ENCODE measurements at regions not wholly inside any gene's neighbourhood (a gene's known extent, or its start where the extent isn't known, plus 50 kb on each side); places are given as distances from the start of the nearest gene placed in this dataset.

- Histone ChIP-seq H3K4me3 (ENCODE audit: low read depth, low read length) (no peak overlapping the region), H3K4me1 (ENCODE audit: control insufficient read depth, insufficient read depth, low read length) (no peaks in the 10 kb centered on the region), H3K27ac (ENCODE audit: extremely low read depth, low read depth, low read length) (no peak overlapping the region), H3K36me3 (ENCODE audit: control insufficient read depth in 2 of 2, insufficient read depth in 1 of 2, low read length in 2 of 2) (no peaks in the 10 kb centered on the region), H3K9me3 (ENCODE audit: control insufficient read depth, insufficient read depth, low read depth, low read length) (no peaks in the 10 kb centered on the region)
- ChIA-PET CTCF (no interaction called here), POLR2A (no interaction called here)
- TF ChIP-seq ZNF114 (tag by site-specific recombination; IDR thresholded peaks at IDR 0.05) (no peak), ZNF26 (tag by site-specific recombination; IDR thresholded peaks at IDR 0.05) (no peak), ZNF571 (tag by site-specific recombination; IDR thresholded peaks at IDR 0.05) (no peak), ZNF157 (tag by site-specific recombination; IDR thresholded peaks at IDR 0.05) (no peak), TRIM28 (IDR thresholded peaks at IDR 0.05; ENCODE audit: borderline replicate concordance, low read length) (no peak), ZNF600 (tag by site-specific recombination; IDR thresholded peaks at IDR 0.05) (no peak), ZNF426 (tag by site-specific recombination; IDR thresholded peaks at IDR 0.05) (no peak), ZNF48 (tag by site-specific recombination; IDR thresholded peaks at IDR 0.05) (no peak), ZNF16 (tag by site-specific recombination; IDR thresholded peaks at IDR 0.05; ENCODE audit: low read depth) (no peak), PRDM2 (tag by site-specific recombination; IDR thresholded peaks at IDR 0.05; ENCODE audit: borderline replicate concordance) (no peak), ZNF654 (tag by site-specific recombination; IDR thresholded peaks at IDR 0.05; ENCODE audit: low read depth) (no peak), ZNF202 (tag by site-specific recombination; IDR thresholded peaks at IDR 0.05; ENCODE audit: borderline replicate concordance) (no peak), TCF7L2 (IDR thresholded peaks at IDR 0.05; ENCODE audit: borderline replicate concordance, low read depth, low read length) (no peak), ZBTB26 (tag by site-specific recombination; optimal IDR thresholded peaks at IDR 0.05) (no peak), ZNF830 (tag by site-specific recombination; IDR thresholded peaks at IDR 0.05; ENCODE audit: low read depth) (no peak), ZNF175 (tag by site-specific recombination; IDR thresholded peaks at IDR 0.05) (no peak)
Measured at GRCh38 chr16:18050777-18051176, 285.8 kb downstream of the NPIPA8 start.

- H3K36me3 ChIP-seq (ENCODE audit: control insufficient read depth in 2 of 2, insufficient read depth in 1 of 2, low read length in 2 of 2), result no peaks in the 10 kb centered on the region
- no peaks in the 10 kb centered on the region for H3K4me1 ChIP-seq (ENCODE audit: control insufficient read depth, insufficient read depth, low read length)
- no peak overlapping the region for H3K4me3 ChIP-seq (ENCODE audit: low read depth, low read length)
- ChIA-PET CTCF (no interaction called here), POLR2A (no interaction called here)
- no peaks in the 10 kb centered on the region for H3K9me3 ChIP-seq (ENCODE audit: control insufficient read depth, insufficient read depth, low read depth, low read length)
- no peak overlapping the region for H3K27ac ChIP-seq (ENCODE audit: extremely low read depth, low read depth, low read length)
- TF ChIP-seq ZNF791 (tag by site-specific recombination; IDR thresholded peaks at IDR 0.05) (no peak), ZSCAN18 (tag by site-specific recombination; IDR thresholded peaks at IDR 0.05) (no peak), ZNF747 (tag by site-specific recombination; IDR thresholded peaks at IDR 0.05) (no peak), GLI4 (tag by site-specific recombination; IDR thresholded peaks at IDR 0.05) (no peak), ZNF837 (tag by site-specific recombination; IDR thresholded peaks at IDR 0.05) (no peak), ZNF114 (tag by site-specific recombination; IDR thresholded peaks at IDR 0.05) (no peak), ZNF692 (tag by site-specific recombination; IDR thresholded peaks at IDR 0.05) (no peak), ZNF449 (tag by site-specific recombination; IDR thresholded peaks at IDR 0.05) (no peak)
Measured at GRCh38 chr16:18050234-18050633, 286.3 kb downstream of the NPIPA8 start.
